ENCODE measurements at regions not wholly inside any gene's neighbourhood (a gene's known extent, or its start where the extent isn't known, plus 50 kb on each side); places are given as distances from the start of the nearest gene placed in this dataset.

- TF ChIP-seq REST (IDR thresholded peaks at IDR 0.05; ENCODE audit: insufficient read depth in 1 of 2, low read depth in 2 of 2, low read length in 2 of 2) (no peak), POLR2AphosphoS5 (IDR thresholded peaks at IDR 0.05; ENCODE audit: low read depth, low read length) (no peak), SIN3A (IDR thresholded peaks at IDR 0.05; ENCODE audit: borderline replicate concordance, insufficient read depth, low read length) (no peak), FOXP2 (optimal IDR thresholded peaks at IDR 0.05; ENCODE audit: borderline replicate concordance, extremely low read depth, extremely low read length, insufficient read depth) (no peak)
These were observed 69.1 kb upstream of the EXOC2 start for GRCh38 chr6:761997-762396.

- no peak for TF ChIP-seq POLR2AphosphoS5 (IDR thresholded peaks at IDR 0.05; ENCODE audit: low read depth, low read length)
- no peak for TF ChIP-seq REST (IDR thresholded peaks at IDR 0.05; ENCODE audit: insufficient read depth in 1 of 2, low read depth in 2 of 2, low read length in 2 of 2)
- TF ChIP-seq TAF1 (IDR thresholded peaks at IDR 0.05; ENCODE audit: borderline replicate concordance, insufficient read depth, low read length): no peak
- no peak for TF ChIP-seq SIN3A (IDR thresholded peaks at IDR 0.05; ENCODE audit: borderline replicate concordance, insufficient read depth, low read length)
- no peak for TF ChIP-seq FOXP2 (optimal IDR thresholded peaks at IDR 0.05; ENCODE audit: borderline replicate concordance, extremely low read depth, extremely low read length, insufficient read depth)
These were observed 68.3 kb upstream of the EXOC2 start for GRCh38 chr6:760982-761955.

GRCh38 chr6:759729-760128, 66.8 kb upstream of the EXOC2 start:
- TF ChIP-seq REST (IDR thresholded peaks at IDR 0.05; ENCODE audit: insufficient read depth in 1 of 2, low read depth in 2 of 2, low read length in 2 of 2) (no peak), FOXP2 (optimal IDR thresholded peaks at IDR 0.05; ENCODE audit: borderline replicate concordance, extremely low read depth, extremely low read length, insufficient read depth) (no peak), SIN3A (IDR thresholded peaks at IDR 0.05; ENCODE audit: borderline replicate concordance, insufficient read depth, low read length) (no peak), TAF1 (IDR thresholded peaks at IDR 0.05; ENCODE audit: borderline replicate concordance, insufficient read depth, low read length) (no peak), POLR2AphosphoS5 (IDR thresholded peaks at IDR 0.05; ENCODE audit: low read depth, low read length) (no peak)

- TF ChIP-seq TAF1 (IDR thresholded peaks at IDR 0.05; ENCODE audit: borderline replicate concordance, insufficient read depth, low read length): no peak
- TF ChIP-seq FOXP2 (optimal IDR thresholded peaks at IDR 0.05; ENCODE audit: borderline replicate concordance, extremely low read depth, extremely low read length, insufficient read depth): no peak
These were observed 63.3 kb upstream of the EXOC2 start for GRCh38 chr6:756224-756623.

- TF ChIP-seq REST (IDR thresholded peaks at IDR 0.05; ENCODE audit: insufficient read depth in 1 of 2, low read depth in 2 of 2, low read length in 2 of 2): no peak
- no peak for TF ChIP-seq TAF1 (IDR thresholded peaks at IDR 0.05; ENCODE audit: borderline replicate concordance, insufficient read depth, low read length)
- no peak for TF ChIP-seq SIN3A (IDR thresholded peaks at IDR 0.05; ENCODE audit: borderline replicate concordance, insufficient read depth, low read length)
- TF ChIP-seq FOXP2 (optimal IDR thresholded peaks at IDR 0.05; ENCODE audit: borderline replicate concordance, extremely low read depth, extremely low read length, insufficient read depth): no peak
- TF ChIP-seq POLR2AphosphoS5 (IDR thresholded peaks at IDR 0.05; ENCODE audit: low read depth, low read length): no peak
These were observed 61.3 kb upstream of the EXOC2 start for GRCh38 chr6:754202-754601.
